ENCODE measurements at regions not wholly inside any gene's neighbourhood (a gene's known extent, or its start where the extent isn't known, plus 50 kb on each side); places are given as distances from the start of the nearest gene placed in this dataset.

DNA sequence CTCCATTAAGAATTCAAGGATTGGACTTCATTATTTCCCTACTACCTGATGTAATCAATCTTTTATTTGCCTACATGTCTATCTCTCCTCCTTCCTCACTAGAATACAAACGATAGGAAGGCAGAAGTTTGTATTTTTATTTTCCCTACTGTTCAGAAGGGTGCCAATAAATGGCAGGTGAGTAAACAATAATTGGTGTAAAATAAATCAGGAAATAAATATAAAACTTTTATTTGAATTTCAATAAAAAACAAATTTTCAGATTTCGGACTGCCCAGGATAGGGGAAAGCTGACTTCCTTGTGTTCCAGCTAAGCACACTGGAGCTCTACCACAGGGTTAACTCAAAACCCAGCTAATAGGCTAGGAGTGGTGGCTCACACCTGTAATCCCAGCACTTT lies 636.3 kb upstream of the BCHE start:
- no TSS peak for BruUV-seq (replicated peaks)
- POLR2A ChIA-PET, result no interaction called here
- TF ChIP-seq RBM15 (IDR thresholded peaks at IDR 0.05; ENCODE audit: insufficient read depth, low read length) (no peak), RBM17 (IDR thresholded peaks at IDR 0.05; ENCODE audit: borderline replicate concordance, low read depth, low read length) (no peak), ZNF79 (CRISPR knock-in tag; IDR thresholded peaks at IDR 0.05; ENCODE audit: low read depth) (no peak), FIP1L1 (IDR thresholded peaks at IDR 0.05; ENCODE audit: low read depth, low read length, poor library complexity, severe bottlenecking) (no peak), FOXM1 (IDR thresholded peaks at IDR 0.05; ENCODE audit: low read depth) (no peak), FOXM1 (CRISPR knock-in tag; IDR thresholded peaks at IDR 0.05; ENCODE audit: low read depth) (no peak), NR2C1 (IDR thresholded peaks at IDR 0.05) (no peak), NR2C1 (tag; IDR thresholded peaks at IDR 0.05) (no peak), ZBTB7A (IDR thresholded peaks at IDR 0.05; ENCODE audit: borderline replicate concordance, control insufficient read depth, low read depth, low read length) (no peak), POLR3G (IDR thresholded peaks at IDR 0.05; ENCODE audit: extremely low read depth, insufficient read length, insufficient replicate concordance) (no peak), BRD4 (IDR thresholded peaks at IDR 0.05) (no peak), BHLHE40 (IDR thresholded peaks at IDR 0.05; ENCODE audit: low read length) (no peak), JUND (IDR thresholded peaks at IDR 0.05; ENCODE audit: borderline replicate concordance, low read depth, low read length) (no peak), JUND (tag; IDR thresholded peaks at IDR 0.05; ENCODE audit: borderline replicate concordance, low read depth, low read length) (no peak), CTBP1 (IDR thresholded peaks at IDR 0.05; ENCODE audit: borderline replicate concordance) (no peak)
- TF ChIP-seq, protein P1, sequence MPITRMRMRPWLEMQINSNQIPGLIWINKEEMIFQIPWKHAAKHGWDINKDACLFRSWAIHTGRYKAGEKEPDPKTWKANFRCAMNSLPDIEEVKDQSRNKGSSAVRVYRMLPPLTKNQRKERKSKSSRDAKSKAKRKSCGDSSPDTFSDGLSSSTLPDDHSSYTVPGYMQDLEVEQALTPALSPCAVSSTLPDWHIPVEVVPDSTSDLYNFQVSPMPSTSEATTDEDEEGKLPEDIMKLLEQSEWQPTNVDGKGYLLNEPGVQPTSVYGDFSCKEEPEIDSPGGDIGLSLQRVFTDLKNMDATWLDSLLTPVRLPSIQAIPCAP (CRISPR knock-in tag; IDR thresholded peaks at IDR 0.05; ENCODE audit: borderline replicate concordance), result no peak
- TF ChIP-seq, protein P2, sequence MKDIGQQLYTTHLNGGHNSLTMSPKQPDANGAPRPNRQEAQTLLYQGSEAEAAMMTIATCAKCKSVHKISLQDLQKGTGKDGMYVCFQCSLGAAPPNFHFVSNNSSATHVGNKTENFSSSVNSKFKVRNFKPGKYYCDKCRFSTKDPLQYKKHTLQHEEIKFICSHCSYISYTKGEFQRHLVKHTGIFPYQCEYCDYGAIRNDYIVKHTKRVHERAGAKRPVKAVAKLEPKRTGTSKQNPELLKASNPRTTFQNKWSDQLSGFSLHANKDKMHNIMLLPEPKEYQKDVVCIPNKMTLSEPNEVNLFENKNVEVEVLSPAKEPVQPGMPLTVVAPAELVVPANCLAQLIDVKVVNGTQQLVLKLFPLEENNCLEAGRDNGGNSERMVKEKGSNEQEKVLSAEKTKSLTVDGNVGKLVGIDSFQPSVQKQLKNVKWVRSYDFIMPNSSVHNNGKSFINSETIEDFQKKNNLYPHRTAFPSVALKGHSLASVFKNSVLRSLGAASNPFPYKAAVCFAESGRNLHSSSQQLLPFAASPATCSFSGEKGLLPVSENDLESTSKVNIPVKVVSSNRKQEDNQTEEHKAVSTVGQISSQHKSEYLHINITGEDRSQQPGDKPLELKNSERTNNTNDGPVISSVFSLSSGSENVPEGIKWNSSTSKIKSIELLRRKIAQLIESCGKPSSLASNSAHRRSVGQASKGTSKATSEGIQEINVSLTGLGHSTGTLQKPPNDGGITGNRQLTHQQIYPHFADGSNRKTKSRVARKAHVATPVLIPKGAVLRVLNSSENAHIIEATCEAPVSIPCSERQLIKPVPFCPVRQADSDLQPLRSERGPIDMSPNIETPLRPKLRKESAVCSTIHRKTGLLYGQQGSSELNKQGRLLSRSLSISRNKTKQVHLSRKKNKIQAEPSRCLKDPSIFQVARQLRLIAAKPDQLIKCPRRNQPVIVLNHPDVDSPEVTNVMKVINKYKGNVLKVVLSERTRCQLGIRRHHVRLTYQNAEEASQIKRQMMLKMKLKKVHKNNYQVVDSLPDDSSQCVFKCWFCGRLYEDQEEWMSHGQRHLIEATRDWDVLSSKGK (CRISPR knock-in tag; IDR thresholded peaks at IDR 0.05), result no peak
- no peak overlapping the region for H3K27ac ChIP-seq (ENCODE audit: extremely low read depth, low read depth, low read length)
- H3K36me3 ChIP-seq (ENCODE audit: control insufficient read depth, insufficient read depth, low read length), result no peaks in the 10 kb centered on the region
- no peak overlapping the region for H3K4me2 ChIP-seq (ENCODE audit: insufficient read depth, low read length)
- DNase-seq (ENCODE audit: extremely low read depth in 1 of 4, low spot score in 3 of 4) (no peak), FAIRE-seq (no peak), ATAC-seq (no peak)
- in situ Hi-C loops (cut with MboI) (no loop called here), intact Hi-C loops (cut with micrococcal nuclease) (no loop called here)
- no peak overlapping the region for H2AFZ ChIP-seq (ENCODE audit: low read depth, low read length)
- H3K9me1 ChIP-seq (ENCODE audit: control insufficient read depth, insufficient read depth, low read length), result no peaks in the 10 kb centered on the region
- no peak overlapping the region for H3K9ac ChIP-seq (ENCODE audit: insufficient read depth in 1 of 2, low read depth in 2 of 2, low read length in 2 of 2)
- 4% methylated on average over 2 of the region's 2 CpGs for WGBS (ENCODE audit: insufficient coverage, low coverage, missing lambda C conversion rate)
- no peak overlapping the region for H3K4me3 ChIP-seq
- no peaks in the 10 kb centered on the region for H3K27me3 ChIP-seq (ENCODE audit: control insufficient read depth in 2 of 2, insufficient read depth in 2 of 2, low read length in 2 of 2)
- no peaks in the 10 kb centered on the region for H3K79me2 ChIP-seq (ENCODE audit: control insufficient read depth, insufficient read depth, low read length)
- no peaks in the 10 kb centered on the region for H4K20me1 ChIP-seq (replicated peaks; ENCODE audit: control insufficient read depth, insufficient read depth, low read length)
- no peaks in the 10 kb centered on the region; the same call in none of the 2 replicates for H3K9me3 ChIP-seq (replicated peaks; ENCODE audit: control insufficient read depth, insufficient read depth, low read depth, low read length)
- H3K4me1 ChIP-seq (replicated peaks in 1 of 2; ENCODE audit: control insufficient read depth in 2 of 2, insufficient read depth in 2 of 2, low read length in 2 of 2), result no peaks in the 10 kb centered on the region
- CTCF ChIA-PET (ENCODE audit: low intra/inter-chr PET ratio), result no interaction called here

Data from K562 (cell line).